ENCODE measurements at regions not wholly inside any gene's neighbourhood (a gene's known extent, or its start where the extent isn't known, plus 50 kb on each side); places are given as distances from the start of the nearest gene placed in this dataset.

GRCh38 chr3:76039431-76039830, 254.1 kb upstream of the ZNF717 start:
- no peak overlapping the region for H3K27ac ChIP-seq
- no peak overlapping the region for H3K4me3 ChIP-seq
- peaks cover 0 to 5% (median 2%) of the 10 kb centered on the region in 4 donors for H3K9me3 ChIP-seq
- H3K36me3 ChIP-seq, result no peaks in the 10 kb centered on the region
- H3K4me1 ChIP-seq, result peaks cover 0 to 3% (median 0%) of the 10 kb centered on the region in 4 donors
- no peaks in the 10 kb centered on the region for H3K27me3 ChIP-seq
- TF ChIP-seq POLR2A (IDR thresholded peaks at IDR 0.05) (no peak), POLR2AphosphoS5 (IDR thresholded peaks at IDR 0.05) (no peak), EP300 (IDR thresholded peaks at IDR 0.05) (no peak)
- TF ChIP-seq, protein P1, sequence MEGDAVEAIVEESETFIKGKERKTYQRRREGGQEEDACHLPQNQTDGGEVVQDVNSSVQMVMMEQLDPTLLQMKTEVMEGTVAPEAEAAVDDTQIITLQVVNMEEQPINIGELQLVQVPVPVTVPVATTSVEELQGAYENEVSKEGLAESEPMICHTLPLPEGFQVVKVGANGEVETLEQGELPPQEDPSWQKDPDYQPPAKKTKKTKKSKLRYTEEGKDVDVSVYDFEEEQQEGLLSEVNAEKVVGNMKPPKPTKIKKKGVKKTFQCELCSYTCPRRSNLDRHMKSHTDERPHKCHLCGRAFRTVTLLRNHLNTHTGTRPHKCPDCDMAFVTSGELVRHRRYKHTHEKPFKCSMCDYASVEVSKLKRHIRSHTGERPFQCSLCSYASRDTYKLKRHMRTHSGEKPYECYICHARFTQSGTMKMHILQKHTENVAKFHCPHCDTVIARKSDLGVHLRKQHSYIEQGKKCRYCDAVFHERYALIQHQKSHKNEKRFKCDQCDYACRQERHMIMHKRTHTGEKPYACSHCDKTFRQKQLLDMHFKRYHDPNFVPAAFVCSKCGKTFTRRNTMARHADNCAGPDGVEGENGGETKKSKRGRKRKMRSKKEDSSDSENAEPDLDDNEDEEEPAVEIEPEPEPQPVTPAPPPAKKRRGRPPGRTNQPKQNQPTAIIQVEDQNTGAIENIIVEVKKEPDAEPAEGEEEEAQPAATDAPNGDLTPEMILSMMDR (IDR thresholded peaks at IDR 0.05), result no peak
- no peak for DNase-seq
- intact Hi-C loops (cut with DNase I; ENCODE audit: low total_unique reads), result no loop called here

- Histone ChIP-seq H3K4me1 (peaks cover 0 to 9% (median 0%) of the 10 kb centered on the region in 4 donors), H3K4me3 (no peak overlapping the region), H3K9me3 (peaks cover 0 to 5% (median 2%) of the 10 kb centered on the region in 4 donors), H3K27me3 (no peaks in the 10 kb centered on the region), H3K27ac (no peak overlapping the region), H3K36me3 (no peaks in the 10 kb centered on the region)
- intact Hi-C loops (cut with DNase I; ENCODE audit: low total_unique reads), result no loop called here
- WGBS, 5 donors, result 63 to 86% (median 78%) methylated on average over 1 of the region's 1 CpG
- no peak for TF ChIP-seq EP300 (IDR thresholded peaks at IDR 0.05)
- TF ChIP-seq, protein P1 (IDR thresholded peaks at IDR 0.05), result no peak
- no peak for TF ChIP-seq POLR2A (IDR thresholded peaks at IDR 0.05)
- no peak for TF ChIP-seq POLR2AphosphoS5 (IDR thresholded peaks at IDR 0.05)
- DNase-seq, result no peak
Measured at GRCh38 chr3:76040946-76041345, 255.6 kb upstream of the ZNF717 start.

DNA sequence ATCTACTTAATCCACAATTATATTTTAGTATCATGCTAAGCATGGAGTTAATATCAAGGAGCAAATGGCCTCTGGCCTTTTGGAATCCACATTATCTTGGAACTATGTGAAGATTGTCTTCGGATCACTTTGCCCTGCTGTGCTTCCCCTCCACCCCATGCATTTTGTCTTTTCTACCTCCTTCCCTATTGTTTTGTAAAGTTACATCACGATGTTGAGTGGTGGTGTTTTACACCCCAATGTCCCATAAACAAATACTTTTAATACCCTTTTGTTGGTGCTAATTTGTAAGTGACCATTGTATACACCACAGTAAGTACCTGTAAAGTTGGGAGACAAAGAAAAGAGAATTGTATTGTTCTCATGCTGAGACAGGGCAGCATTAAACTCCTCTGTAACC, 258.4 kb upstream of the ZNF717 start:
- TF ChIP-seq EP300 (IDR thresholded peaks at IDR 0.05) (no peak), POLR2AphosphoS5 (IDR thresholded peaks at IDR 0.05) (no peak), POLR2A (IDR thresholded peaks at IDR 0.05) (no peak)
- TF ChIP-seq, protein P1 (IDR thresholded peaks at IDR 0.05), result no peak
- Histone ChIP-seq H3K4me3 (no peak overlapping the region), H3K27me3 (no peaks in the 10 kb centered on the region), H3K36me3 (no peaks in the 10 kb centered on the region), H3K27ac (no peak overlapping the region), H3K9me3 (no peaks in the 10 kb centered on the region), H3K4me1 (peaks cover 0 to 9% (median 0%) of the 10 kb centered on the region in 4 donors)
- no peak for DNase-seq
- 63 to 83% (median 78%) methylated on average over 2 of the region's 2 CpGs for WGBS, 5 donors
- intact Hi-C loops (cut with DNase I; ENCODE audit: low total_unique reads), result no loop called here

DNA sequence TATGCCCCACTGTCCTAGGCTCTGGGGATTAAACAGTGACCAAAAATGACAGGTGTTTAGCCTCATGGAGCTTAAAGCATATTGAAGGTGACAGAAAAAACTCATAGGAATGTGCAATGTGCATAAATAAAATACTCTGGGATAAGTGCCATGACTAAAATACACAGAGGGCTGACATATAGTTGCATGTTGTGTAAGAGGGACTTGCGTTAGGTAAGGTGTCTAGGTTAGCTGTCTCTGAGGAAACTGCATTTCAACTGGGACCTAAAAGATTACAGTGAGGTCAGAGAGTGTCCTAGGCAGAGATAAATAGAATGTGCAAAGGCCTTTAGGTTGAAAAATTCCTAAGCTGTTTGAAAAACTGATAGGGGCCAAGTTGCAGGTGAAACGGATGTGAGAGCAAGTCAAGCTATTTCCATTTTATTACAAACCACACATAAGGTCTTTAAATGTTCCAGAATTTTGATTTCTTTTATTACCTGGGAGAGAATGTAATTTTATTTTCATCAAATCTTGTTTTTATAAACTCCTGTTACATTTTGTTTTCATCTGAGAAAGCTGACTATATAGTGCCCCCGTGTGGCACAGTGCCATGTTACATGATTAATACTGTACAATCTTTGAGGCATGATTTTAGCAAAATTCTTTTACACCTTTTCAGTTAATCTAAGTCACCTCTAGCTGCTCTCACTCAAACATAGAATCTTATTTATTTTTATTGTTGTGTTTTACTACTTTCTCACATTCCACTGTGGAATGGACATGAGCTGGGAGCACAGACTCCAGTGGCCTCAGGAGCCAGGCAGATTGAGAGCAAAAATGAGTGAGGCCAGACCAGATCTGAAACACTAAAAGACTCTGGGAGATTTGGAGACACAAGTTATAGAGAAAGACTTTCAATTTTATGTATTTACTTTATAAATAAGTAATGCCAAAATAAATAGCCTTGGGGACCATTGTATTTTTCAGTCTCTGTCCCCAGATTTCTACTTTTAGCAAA, 259.6 kb upstream of the ZNF717 start:
- Histone ChIP-seq H3K27ac (no peak overlapping the region), H3K4me1 (peaks cover 0 to 9% (median 0%) of the 10 kb centered on the region in 4 donors), H3K36me3 (no peaks in the 10 kb centered on the region), H3K27me3 (no peaks in the 10 kb centered on the region), H3K4me3 (no peak overlapping the region), H3K9me3 (no peaks in the 10 kb centered on the region)
- intact Hi-C loops (cut with DNase I; ENCODE audit: low total_unique reads), result no loop called here
- 34 to 41% (median 37%) methylated on average over 3 of the region's 3 CpGs for WGBS, 5 donors
- DNase-seq, result peak; percentile 38 to 67
- no peak for TF ChIP-seq POLR2AphosphoS5 (IDR thresholded peaks at IDR 0.05)
- TF ChIP-seq, protein P1 (IDR thresholded peaks at IDR 0.05), result peak in 1 of 7 experiments; percentile 12

Measured in stomach (tissue), 8 donors.